ENCODE measurements at regions not wholly inside any gene's neighbourhood (a gene's known extent, or its start where the extent isn't known, plus 50 kb on each side); places are given as distances from the start of the nearest gene placed in this dataset.

DNA sequence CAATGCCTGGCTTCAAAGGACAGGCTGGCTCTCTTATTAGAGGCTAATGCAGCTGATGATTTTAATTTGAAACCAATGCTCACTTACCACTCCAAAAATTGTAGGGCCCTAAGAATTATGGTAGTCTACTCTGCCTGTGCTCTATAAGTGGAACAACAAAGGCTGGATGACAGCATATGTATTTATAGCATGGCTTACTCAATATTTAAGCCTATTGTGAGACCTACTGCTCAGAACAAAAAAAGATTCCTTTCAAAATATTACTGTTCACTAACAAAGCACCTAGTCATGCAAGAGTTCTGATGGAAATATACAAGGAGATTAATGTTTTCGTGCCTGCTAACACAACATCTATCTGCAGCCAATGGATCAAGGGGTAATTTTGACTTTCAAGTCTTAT, 73.8 kb upstream of the DUSP10 start:
- no peaks in the 10 kb centered on the region for H3K4me1 ChIP-seq (ENCODE audit: control insufficient read depth, insufficient read depth, low read length, poor library complexity, severe bottlenecking)
- no peaks in the 10 kb centered on the region for H3K27me3 ChIP-seq (replicated peaks; ENCODE audit: control insufficient read depth, insufficient read depth, low read length, poor library complexity, severe bottlenecking)
- H3K4me3 ChIP-seq (ENCODE audit: insufficient read depth, low read depth, low read length, poor library complexity, severe bottlenecking) = no peak overlapping the region
- no peaks in the 10 kb centered on the region for H3K36me3 ChIP-seq (ENCODE audit: control insufficient read depth, insufficient read depth, low read length)
- no peak overlapping the region for H3K27ac ChIP-seq (ENCODE audit: insufficient read depth, low read length, poor library complexity, severe bottlenecking)
- DNase-seq = no peak
- no peaks in the 10 kb centered on the region for H3K9me3 ChIP-seq (ENCODE audit: control insufficient read depth, low read length)

GRCh38 chr1:221813887-221814286, 72.0 kb upstream of the DUSP10 start:
- Histone ChIP-seq H3K27ac (ENCODE audit: insufficient read depth, low read length, poor library complexity, severe bottlenecking) (no peak overlapping the region), H3K4me1 (ENCODE audit: control insufficient read depth, insufficient read depth, low read length, poor library complexity, severe bottlenecking) (peaks cover 6% of the 10 kb centered on the region), H3K36me3 (ENCODE audit: control insufficient read depth, insufficient read depth, low read length) (no peaks in the 10 kb centered on the region), H3K4me3 (ENCODE audit: insufficient read depth, low read depth, low read length, poor library complexity, severe bottlenecking) (no peak overlapping the region), H3K9me3 (ENCODE audit: control insufficient read depth, low read length) (no peaks in the 10 kb centered on the region), H3K27me3 (replicated peaks; ENCODE audit: control insufficient read depth, insufficient read depth, low read length, poor library complexity, severe bottlenecking) (no peaks in the 10 kb centered on the region)
- DNase-seq = no peak

GRCh38 chr1:221812905-221813597, 71.2 kb upstream of the DUSP10 start:
- no peak overlapping the region for H3K4me3 ChIP-seq (ENCODE audit: insufficient read depth, low read depth, low read length, poor library complexity, severe bottlenecking)
- DNase-seq = no peak
- H3K27me3 ChIP-seq (replicated peaks; ENCODE audit: control insufficient read depth, insufficient read depth, low read length, poor library complexity, severe bottlenecking) = no peaks in the 10 kb centered on the region
- peaks cover 6% of the 10 kb centered on the region for H3K4me1 ChIP-seq (ENCODE audit: control insufficient read depth, insufficient read depth, low read length, poor library complexity, severe bottlenecking)
- H3K27ac ChIP-seq (ENCODE audit: insufficient read depth, low read length, poor library complexity, severe bottlenecking) = no peak overlapping the region
- H3K36me3 ChIP-seq (ENCODE audit: control insufficient read depth, insufficient read depth, low read length) = no peaks in the 10 kb centered on the region
- no peaks in the 10 kb centered on the region for H3K9me3 ChIP-seq (ENCODE audit: control insufficient read depth, low read length)

DNA sequence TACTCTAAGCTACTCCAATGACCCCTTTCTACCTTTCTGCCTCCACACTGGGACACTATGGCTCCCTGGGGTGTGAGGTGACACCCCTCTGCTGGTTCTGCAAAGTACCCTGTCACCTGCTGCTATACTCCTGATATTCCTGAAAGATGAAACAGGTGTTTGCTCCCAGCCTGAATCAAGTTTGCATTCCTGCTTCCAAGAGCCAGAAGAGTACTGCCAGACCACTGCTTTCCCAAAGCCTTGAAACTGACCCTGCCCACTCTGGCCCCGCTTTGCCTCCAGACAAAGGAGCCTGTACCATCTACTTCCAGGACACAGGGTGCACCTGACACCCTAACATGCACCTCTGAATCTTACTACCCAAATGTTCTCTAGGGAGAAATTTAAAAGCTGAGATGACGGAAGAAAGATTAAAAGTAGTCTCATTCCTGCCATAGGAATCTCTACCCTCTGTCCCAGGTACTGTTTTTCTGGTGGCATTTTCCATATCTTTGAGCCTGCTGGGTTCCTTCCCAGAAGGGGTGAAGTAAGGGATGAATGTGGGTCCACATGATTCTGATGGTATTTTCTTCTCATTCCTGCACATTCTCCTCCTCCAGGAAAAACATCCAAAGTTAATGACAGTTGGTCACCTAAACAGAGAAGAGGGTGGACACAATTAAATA, 70.3 kb upstream of the DUSP10 start:
- no peak overlapping the region for H3K27ac ChIP-seq (ENCODE audit: insufficient read depth, low read length, poor library complexity, severe bottlenecking)
- H3K27me3 ChIP-seq (replicated peaks; ENCODE audit: control insufficient read depth, insufficient read depth, low read length, poor library complexity, severe bottlenecking) = no peaks in the 10 kb centered on the region

DNA sequence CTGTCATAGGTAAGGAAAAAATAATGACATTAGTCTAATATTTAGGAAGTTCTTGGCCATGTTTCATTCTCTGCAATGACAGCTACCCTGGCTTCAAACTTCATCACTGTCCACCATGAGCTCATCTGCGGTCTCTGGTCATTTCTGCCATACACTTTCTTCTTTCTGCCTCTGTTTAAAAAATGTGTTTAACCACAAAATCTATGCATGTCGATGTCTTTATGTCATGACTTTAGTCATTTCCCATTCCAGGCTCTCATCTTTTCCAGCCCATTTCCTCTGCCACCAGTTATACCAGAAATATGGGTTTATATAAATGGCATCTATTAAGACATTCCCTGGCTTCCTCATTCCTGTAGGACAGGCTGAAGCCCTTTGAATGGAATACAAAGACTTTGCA, 68.5 kb upstream of the DUSP10 start:
- H3K27ac ChIP-seq (ENCODE audit: insufficient read depth, low read length, poor library complexity, severe bottlenecking) = no peak overlapping the region
- H3K27me3 ChIP-seq (replicated peaks; ENCODE audit: control insufficient read depth, insufficient read depth, low read length, poor library complexity, severe bottlenecking) = no peaks in the 10 kb centered on the region
- no peaks in the 10 kb centered on the region for H3K9me3 ChIP-seq (ENCODE audit: control insufficient read depth, low read length)
- peaks cover 6% of the 10 kb centered on the region for H3K4me1 ChIP-seq (ENCODE audit: control insufficient read depth, insufficient read depth, low read length, poor library complexity, severe bottlenecking)
- H3K4me3 ChIP-seq (ENCODE audit: insufficient read depth, low read depth, low read length, poor library complexity, severe bottlenecking) = no peak overlapping the region
- DNase-seq = no peak
- H3K36me3 ChIP-seq (ENCODE audit: control insufficient read depth, insufficient read depth, low read length) = no peaks in the 10 kb centered on the region

More for the DNA sequence above, 70.3 kb upstream of the DUSP10 start:
- Histone ChIP-seq H3K4me1 (ENCODE audit: control insufficient read depth, insufficient read depth, low read length, poor library complexity, severe bottlenecking) (peaks cover 6% of the 10 kb centered on the region), H3K36me3 (ENCODE audit: control insufficient read depth, insufficient read depth, low read length) (no peaks in the 10 kb centered on the region), H3K9me3 (ENCODE audit: control insufficient read depth, low read length) (no peaks in the 10 kb centered on the region), H3K4me3 (ENCODE audit: insufficient read depth, low read depth, low read length, poor library complexity, severe bottlenecking) (no peak overlapping the region)
- DNase-seq = no peak

- no peak overlapping the region for H3K4me3 ChIP-seq (ENCODE audit: insufficient read depth, low read depth, low read length, poor library complexity, severe bottlenecking)
- no peak for DNase-seq
- H3K27me3 ChIP-seq (replicated peaks; ENCODE audit: control insufficient read depth, insufficient read depth, low read length, poor library complexity, severe bottlenecking) = no peaks in the 10 kb centered on the region
- no peaks in the 10 kb centered on the region for H3K36me3 ChIP-seq (ENCODE audit: control insufficient read depth, insufficient read depth, low read length)
- no peaks in the 10 kb centered on the region for H3K9me3 ChIP-seq (ENCODE audit: control insufficient read depth, low read length)
- H3K4me1 ChIP-seq (ENCODE audit: control insufficient read depth, insufficient read depth, low read length, poor library complexity, severe bottlenecking) = peaks cover 6% of the 10 kb centered on the region
- no peak overlapping the region for H3K27ac ChIP-seq (ENCODE audit: insufficient read depth, low read length, poor library complexity, severe bottlenecking)
These were observed 67.5 kb upstream of the DUSP10 start for GRCh38 chr1:221809091-221810029.

DNA sequence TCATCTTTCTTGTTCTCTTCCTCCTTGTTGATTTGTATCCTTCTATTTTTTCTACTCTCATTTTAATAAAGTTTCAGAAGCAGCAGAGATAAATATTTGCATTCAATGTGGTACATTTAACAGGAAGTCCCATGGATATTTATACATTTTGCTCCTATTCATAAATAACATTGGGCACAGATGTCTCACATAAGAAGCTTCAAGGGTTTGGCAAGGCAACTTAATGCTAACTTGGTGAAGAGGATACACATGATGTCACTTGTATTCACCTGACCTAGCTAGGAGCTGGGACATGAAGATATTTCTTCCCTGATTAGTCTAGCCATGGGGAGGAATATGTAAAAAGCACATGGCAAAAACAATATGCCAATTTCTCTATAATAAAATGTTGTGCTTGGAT, 65.1 kb upstream of the DUSP10 start:
- H3K4me3 ChIP-seq (ENCODE audit: insufficient read depth, low read depth, low read length, poor library complexity, severe bottlenecking) = no peak overlapping the region
- no peak for DNase-seq
- H3K4me1 ChIP-seq (ENCODE audit: control insufficient read depth, insufficient read depth, low read length, poor library complexity, severe bottlenecking) = peaks cover 6% of the 10 kb centered on the region
- no peak overlapping the region for H3K27ac ChIP-seq (ENCODE audit: insufficient read depth, low read length, poor library complexity, severe bottlenecking)
- no peaks in the 10 kb centered on the region for H3K9me3 ChIP-seq (ENCODE audit: control insufficient read depth, low read length)
- H3K27me3 ChIP-seq (replicated peaks; ENCODE audit: control insufficient read depth, insufficient read depth, low read length, poor library complexity, severe bottlenecking) = no peaks in the 10 kb centered on the region
- H3K36me3 ChIP-seq (ENCODE audit: control insufficient read depth, insufficient read depth, low read length) = no peaks in the 10 kb centered on the region

- Histone ChIP-seq H3K4me3 (ENCODE audit: insufficient read depth, low read depth, low read length, poor library complexity, severe bottlenecking) (no peak overlapping the region), H3K9me3 (ENCODE audit: control insufficient read depth, low read length) (no peaks in the 10 kb centered on the region), H3K36me3 (ENCODE audit: control insufficient read depth, insufficient read depth, low read length) (no peaks in the 10 kb centered on the region), H3K27ac (ENCODE audit: insufficient read depth, low read length, poor library complexity, severe bottlenecking) (no peak overlapping the region), H3K27me3 (replicated peaks; ENCODE audit: control insufficient read depth, insufficient read depth, low read length, poor library complexity, severe bottlenecking) (no peaks in the 10 kb centered on the region), H3K4me1 (ENCODE audit: control insufficient read depth, insufficient read depth, low read length, poor library complexity, severe bottlenecking) (peaks cover 6% of the 10 kb centered on the region)
- no peak for DNase-seq
These were observed 64.3 kb upstream of the DUSP10 start for GRCh38 chr1:221806236-221806635.

GRCh38 chr1:221805121-221805520, 63.2 kb upstream of the DUSP10 start:
- no peaks in the 10 kb centered on the region for H3K27me3 ChIP-seq (replicated peaks; ENCODE audit: control insufficient read depth, insufficient read depth, low read length, poor library complexity, severe bottlenecking)
- H3K36me3 ChIP-seq (ENCODE audit: control insufficient read depth, insufficient read depth, low read length) = no peaks in the 10 kb centered on the region
- H3K4me1 ChIP-seq (ENCODE audit: control insufficient read depth, insufficient read depth, low read length, poor library complexity, severe bottlenecking) = peaks cover 6% of the 10 kb centered on the region
- DNase-seq = no peak
- no peak overlapping the region for H3K4me3 ChIP-seq (ENCODE audit: insufficient read depth, low read depth, low read length, poor library complexity, severe bottlenecking)
- H3K27ac ChIP-seq (ENCODE audit: insufficient read depth, low read length, poor library complexity, severe bottlenecking) = no peak overlapping the region
- no peaks in the 10 kb centered on the region for H3K9me3 ChIP-seq (ENCODE audit: control insufficient read depth, low read length)

- H3K9me3 ChIP-seq (ENCODE audit: control insufficient read depth, low read length) = no peaks in the 10 kb centered on the region
- DNase-seq = no peak
These were observed 62.4 kb upstream of the DUSP10 start for GRCh38 chr1:221804303-221804702.

More at GRCh38 chr1:221804303-221804702, 62.4 kb upstream of the DUSP10 start:
- Histone ChIP-seq H3K4me3 (ENCODE audit: insufficient read depth, low read depth, low read length, poor library complexity, severe bottlenecking) (no peak overlapping the region), H3K27me3 (replicated peaks; ENCODE audit: control insufficient read depth, insufficient read depth, low read length, poor library complexity, severe bottlenecking) (no peaks in the 10 kb centered on the region), H3K36me3 (ENCODE audit: control insufficient read depth, insufficient read depth, low read length) (no peaks in the 10 kb centered on the region), H3K27ac (ENCODE audit: insufficient read depth, low read length, poor library complexity, severe bottlenecking) (no peak overlapping the region), H3K4me1 (ENCODE audit: control insufficient read depth, insufficient read depth, low read length, poor library complexity, severe bottlenecking) (no peaks in the 10 kb centered on the region)
